GM18511 (cell line): ENCODE measurements at regions not wholly inside any gene's neighbourhood (a gene's known extent, or its start where the extent isn't known, plus 50 kb on each side); places are given as distances from the start of the nearest gene placed in this dataset.

ENCODE experiments used
- ATAC-seq: cut with Tn5 transposase; IDR thresholded peaks from one replicate; pipeline ENCODE4 v1.9.1; 2021; ENCODE audit warnings: mild to moderate bottlenecking, moderate library complexity; ENCODE audit not compliant: unreplicated experiment

DNA sequence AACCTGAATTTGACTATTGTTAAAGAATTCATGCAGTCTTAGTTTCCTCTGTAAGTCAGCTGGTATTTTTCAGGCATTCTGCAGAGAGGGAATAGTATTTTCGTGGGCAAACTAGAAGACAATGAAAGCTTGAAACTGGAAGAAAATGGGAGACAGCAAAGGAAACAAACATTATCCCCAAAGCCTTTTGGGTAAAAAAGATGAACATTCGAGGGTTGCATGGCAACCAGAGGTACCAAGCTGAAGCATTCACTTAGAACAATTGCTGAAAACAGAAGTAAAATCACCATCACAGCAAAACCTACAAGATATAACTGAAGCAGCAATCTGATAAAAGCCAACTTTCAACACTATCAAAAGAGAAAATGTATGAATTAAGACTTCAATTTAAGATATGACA, 233.7 kb downstream of the SCG2 start:
- no peak for ATAC-seq

DNA sequence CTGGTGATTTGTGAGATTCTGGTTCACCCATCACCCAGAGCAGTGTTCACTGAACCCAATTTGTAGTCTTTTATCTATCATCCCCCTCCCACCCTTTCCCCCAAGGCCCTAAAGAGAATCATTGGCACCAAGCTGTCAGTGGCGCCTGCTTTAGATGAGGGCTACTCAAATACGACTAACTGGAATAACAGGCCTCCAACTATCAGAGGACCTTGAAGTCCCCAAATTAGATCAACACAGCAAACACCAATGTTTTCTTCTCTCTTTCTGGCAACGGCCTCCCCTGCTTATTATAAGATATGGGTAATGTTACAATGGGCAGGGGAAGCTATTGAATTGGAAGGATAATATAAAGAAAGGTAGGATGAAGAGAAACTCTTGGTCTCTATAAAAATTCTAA, 232.3 kb downstream of the SCG2 start:
- ATAC-seq, result no peak

DNA sequence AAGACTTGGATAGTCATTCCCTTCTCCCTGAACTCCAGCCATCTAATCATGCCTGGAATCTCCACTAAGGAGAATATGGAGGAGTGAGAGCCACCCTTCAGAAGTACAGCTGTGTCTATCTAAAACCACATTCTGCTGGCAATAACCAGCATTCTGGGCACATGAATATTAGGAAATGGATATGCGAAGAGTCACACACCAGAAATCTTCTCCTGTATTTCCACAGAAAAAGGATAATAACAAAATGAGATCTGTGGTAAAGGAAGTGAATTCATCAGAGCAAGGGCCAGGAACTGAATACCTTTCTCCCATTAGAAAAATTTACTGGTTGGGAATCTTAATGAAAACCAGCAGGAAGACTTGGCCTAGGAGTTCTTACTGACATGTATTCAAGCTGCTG, 218.8 kb downstream of the SCG2 start:
- no peak for ATAC-seq

DNA sequence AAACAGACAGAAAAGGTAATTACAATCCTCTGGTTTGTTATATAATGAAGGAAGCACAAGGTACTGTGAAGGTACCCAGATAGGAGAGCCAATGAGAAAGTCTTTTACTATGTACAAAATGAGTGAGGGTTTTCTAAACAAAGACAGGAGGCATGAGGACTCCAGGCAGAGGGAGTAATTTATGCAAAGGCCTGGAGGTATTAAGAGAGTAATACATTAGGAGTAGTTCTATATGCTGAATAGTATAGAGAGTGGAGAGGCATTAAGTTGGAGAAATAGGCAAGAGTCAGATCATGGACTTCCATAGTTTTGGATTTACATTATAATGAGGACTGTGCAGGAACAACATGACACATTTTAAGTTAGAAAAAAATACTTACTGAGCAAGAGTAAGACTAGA, 216.0 kb downstream of the SCG2 start:
- no peak for ATAC-seq

DNA sequence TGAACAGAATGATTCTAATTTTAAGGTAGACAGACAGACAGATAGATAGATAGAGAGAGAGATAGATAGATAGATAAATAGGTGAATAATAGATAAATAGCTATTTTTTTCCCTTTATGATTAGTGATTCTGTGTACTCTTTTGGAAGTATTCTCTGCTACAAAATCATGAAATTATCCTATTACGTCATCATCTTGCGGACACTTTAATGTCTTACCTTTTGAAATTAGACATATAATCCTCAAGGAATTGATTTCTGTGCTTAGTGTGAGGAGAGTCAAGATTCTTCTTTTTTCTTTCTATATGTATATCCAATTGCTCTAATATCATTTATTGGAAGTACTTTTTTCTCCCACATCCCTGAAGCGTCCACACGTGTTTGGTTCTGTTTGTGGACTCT, 215.2 kb downstream of the SCG2 start:
- ATAC-seq, result no peak

DNA sequence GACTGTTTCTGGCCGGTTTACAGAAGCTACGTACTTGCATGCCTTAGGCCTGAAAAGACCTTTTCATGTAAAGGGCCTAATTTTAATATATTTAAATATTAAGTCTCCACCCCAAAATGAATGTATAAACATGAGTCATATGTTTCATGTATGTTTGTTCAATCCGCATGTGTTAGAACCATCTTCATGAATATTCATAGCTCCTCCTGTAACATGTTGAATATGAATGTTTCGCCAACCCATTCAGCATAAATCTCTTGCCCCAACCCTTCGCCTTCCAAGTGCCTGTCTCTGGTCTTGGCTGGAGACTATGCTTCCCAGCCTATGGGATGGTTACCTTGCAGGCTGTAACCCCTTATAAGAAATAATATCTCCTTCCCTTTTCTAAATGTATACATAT, 212.5 kb downstream of the SCG2 start:
- ATAC-seq, result no peak

DNA sequence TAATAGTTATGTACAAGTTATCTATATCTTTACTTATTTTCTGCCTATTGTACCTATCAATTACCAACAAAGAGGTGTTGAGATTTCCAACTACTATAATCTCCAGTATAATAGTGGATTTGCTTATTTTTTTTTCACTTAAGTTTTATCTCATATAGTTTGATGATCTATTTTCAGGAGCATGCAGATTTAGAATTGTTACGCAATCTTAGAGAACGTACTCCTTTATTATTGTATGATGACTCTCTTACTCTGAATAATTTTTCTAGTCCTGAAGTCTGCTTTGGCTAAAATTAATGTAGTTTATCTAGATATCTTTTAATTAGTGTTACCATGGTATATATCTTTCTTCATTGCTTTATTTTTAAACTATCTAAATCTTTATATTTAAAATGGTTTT, 205.2 kb downstream of the SCG2 start:
- ATAC-seq, result no peak

DNA sequence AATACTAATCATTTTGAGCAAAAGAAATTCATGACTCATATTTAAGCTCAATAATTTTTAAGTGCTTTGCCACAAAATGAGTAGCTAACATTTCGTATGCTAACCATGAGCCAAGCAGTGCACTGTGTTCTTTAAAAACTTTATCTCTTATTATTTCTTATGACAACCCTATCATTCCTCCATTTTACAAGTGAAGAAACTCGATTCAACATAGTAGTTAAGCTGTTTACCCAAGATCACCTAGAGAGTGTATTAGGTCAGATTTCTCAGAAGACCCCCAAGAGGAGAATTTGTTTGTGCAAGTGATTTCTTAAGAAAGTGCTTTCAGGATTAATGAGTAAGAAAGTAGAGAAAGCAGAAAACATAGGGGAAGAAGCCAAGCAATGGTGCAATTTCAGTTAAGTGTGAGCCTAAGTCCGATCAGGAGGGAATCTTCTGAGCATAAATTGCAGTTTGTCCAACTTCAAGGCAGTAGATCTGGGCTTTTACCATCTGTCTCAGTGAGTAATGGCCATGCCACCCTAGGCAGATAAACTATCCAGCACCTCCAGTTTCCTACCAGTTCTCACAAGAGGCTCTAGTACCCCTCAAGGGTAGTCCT, 202.7 kb downstream of the SCG2 start:
- no peak for ATAC-seq

DNA sequence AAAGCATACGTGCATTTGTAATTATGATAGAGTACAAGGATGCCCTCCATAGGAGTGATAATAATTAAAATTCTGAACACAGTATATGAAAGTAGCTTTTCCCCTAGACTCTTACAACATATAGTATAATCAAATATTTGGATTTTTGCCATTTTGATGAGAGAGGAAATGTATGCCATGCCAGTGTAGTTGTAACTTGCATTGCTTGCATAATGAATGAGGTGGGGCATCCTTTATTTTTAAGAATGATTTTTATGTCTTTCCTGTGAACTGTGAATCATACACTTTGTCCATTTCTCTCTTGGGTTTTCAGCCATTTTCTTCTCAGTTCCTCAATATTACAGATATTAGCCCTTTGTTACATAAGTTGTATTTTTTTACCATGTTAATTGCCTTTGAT, 197.5 kb downstream of the SCG2 start:
- ATAC-seq, result no peak

DNA sequence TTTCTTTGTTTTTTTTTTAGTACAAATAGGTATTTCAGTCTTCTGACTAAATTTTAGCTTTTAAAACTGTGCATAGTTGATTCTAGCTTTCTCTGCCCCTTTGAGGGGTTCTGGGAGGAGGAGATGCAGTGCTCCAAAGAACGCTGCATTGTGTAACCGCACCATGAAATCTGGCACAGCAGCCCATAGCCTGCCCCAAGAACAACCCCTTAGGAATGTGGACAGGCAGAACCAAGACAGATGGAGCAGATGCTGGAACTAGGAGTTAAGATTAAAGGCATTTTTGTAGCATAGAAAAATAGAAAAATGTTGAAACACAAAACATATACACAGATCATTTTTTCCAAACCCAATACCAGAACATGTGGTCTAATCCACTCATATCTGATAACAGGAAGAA, 187.5 kb downstream of the SCG2 start:
- no peak for ATAC-seq

DNA sequence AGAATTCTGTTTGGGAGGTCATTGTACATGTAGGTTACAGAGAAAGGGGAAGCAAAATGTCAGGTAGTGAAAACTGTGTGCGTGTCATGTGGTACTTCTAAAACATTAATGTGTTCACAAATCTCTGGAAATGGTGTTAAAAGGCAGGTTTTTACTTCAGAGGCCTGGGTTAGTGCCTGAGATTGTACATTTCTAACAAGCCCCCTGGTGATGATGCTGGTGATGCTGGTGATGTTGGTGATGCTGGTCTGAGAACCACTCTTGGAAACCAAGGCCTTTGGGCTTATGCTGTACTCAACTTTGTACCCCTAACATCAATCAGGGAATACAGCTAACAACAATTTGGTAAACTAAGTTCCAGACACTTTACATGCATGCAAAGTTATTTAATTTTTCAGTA, 187.1 kb downstream of the SCG2 start:
- no peak for ATAC-seq

DNA sequence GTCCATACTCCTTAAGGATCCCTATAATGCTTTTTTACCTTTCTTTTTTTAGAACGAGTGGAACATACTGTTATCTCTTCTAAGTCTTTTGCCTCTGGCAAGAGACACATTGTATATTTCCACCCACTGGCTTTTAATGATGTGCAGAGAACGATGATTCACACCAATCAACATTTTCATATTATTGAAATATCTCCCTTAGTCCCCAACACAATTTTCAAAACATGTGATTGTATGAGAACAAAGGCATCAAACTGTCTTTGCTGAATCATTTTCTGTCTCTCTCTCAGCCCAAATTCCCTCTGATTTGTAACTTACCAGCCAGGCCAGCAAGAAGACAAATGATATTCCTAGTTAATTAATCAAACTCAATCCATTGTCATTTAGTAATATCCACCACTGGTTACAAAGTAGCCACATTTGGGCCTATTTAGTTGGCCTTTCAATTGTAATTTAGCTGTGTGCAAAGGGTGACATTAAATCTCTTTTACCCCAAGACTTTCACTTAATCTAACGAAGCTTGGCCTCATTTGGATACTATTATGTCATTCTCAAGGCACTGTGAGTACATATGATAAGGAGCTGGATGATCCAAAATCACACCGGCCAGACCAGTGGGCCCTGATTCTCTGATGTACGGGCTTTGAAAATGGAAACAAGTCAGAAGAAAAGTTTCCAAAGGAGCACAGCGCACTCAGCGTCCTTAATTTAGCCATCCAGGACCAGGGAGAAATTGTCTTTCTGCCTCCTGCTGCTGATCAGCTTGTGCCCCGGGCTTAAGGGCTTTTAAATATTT, 185.1 kb downstream of the SCG2 start:
- no peak for ATAC-seq

DNA sequence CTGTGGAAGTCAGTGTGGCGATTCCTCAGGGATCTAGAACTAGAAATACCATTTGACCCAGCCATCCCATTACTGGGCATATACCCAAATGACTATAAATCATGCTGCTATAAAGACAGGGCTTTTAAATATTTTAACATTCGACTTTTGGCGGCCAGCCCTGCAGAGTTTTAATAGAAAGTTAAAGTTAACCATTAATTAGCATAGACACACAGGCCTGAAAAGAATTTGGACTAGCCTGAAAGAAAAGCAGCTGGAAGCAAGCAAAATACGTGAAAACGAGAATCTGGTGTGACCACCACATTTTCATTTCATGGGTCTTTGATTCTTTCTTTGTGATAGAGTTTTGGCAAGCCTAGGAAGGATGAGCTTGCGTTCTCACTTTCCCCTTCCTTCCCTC, 184.0 kb downstream of the SCG2 start:
- no peak for ATAC-seq

DNA sequence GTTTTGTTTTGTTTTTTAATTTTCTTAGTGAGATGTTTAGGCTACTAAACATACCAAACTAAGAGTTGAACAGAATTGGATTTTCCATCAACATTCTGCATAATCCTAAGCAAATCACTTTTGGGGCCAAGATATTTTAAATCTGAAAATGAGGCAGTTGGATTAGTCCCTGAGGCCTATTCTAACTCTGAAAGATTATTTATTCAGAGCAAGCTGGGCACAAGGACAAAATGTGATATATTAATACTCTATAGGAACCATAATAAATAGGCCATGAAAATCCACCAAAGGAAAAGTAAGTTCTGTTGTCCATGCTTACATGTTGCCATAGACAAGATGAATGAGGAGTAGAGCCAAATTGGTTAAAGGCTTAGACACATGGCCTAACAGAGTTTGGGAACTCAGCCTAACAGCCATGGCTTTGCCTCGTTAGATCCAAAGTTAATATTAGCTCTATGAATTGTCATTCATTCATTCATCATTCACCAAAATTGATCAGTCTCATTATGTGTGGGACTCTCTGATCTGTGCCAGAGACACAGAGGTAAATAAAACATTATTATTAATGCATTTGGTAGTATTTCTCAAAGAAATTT, 183.5 kb downstream of the SCG2 start:
- ATAC-seq, result no peak

DNA sequence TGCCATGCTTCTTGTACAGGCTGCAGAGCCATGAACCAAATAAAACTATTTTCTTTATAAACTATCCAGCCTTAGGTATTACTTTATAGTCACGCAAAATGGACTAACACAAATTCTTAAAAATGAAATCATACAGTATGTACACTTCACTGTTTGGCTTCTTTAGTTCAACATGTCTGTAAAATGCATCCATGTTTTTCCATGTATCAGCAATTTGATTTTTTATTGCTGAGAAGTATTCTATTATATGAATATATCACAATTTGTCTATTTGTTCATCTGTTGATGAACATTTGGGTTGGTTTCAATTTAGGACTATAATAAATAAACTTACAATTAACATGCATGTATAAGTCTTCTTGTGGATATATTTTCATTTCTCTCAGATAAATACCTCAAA, 182.1 kb downstream of the SCG2 start:
- no peak for ATAC-seq

DNA sequence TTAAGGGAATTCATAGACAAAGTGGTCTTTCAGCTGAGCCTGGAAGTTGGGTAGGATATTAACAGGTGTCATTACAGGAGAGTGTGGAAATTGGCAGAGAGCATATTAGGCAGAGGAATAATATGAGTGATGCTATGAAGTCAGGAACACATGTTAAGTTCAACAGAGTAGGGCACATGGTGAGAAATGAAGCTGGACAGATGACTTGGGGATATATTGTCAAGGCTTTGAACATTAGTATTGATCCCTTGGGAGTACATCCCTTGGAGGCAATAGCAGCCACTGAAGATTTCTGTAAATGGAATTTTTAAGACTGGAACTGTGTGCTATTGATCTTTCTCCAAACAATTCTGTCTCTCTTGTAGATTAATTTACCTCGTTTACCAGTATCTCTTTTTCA, 170.7 kb downstream of the SCG2 start:
- no peak for ATAC-seq

DNA sequence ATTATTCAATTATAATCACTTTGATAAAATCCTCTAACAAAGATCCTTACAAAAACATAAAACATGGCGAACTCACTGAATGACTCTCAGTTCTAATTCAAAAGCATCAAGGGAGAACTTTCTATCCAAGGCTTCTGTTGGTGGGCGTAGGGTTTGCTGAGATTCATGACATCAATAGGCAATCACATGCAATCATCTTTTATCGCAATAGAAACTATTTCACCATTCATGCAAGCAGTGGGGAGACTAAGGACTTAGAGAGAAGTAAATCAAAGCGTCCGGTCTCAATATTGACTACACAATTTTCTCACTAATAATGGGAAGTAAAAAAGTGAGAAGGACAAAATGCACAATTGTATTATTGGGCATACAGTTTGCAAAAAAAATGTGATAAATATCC, 168.7 kb downstream of the SCG2 start:
- ATAC-seq, result no peak

DNA sequence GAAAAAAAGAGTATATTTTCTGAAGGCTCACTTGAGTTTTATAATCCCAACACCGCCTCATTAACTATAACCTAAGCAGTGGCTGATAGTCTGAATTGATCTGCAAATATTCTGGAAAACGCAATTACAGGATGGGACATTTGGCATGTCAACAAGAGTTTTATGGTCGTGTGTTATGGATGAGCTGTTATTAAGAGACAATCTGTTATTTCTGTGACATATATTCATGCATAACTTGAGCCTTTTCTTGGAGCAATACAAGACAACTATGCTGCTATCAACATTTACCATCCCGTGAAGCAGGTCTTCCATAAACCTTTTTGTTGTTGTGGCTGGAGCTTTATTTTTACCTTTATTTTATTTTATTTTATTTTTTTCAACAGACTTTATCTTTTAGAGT, 164.4 kb downstream of the SCG2 start:
- ATAC-seq, result no peak

DNA sequence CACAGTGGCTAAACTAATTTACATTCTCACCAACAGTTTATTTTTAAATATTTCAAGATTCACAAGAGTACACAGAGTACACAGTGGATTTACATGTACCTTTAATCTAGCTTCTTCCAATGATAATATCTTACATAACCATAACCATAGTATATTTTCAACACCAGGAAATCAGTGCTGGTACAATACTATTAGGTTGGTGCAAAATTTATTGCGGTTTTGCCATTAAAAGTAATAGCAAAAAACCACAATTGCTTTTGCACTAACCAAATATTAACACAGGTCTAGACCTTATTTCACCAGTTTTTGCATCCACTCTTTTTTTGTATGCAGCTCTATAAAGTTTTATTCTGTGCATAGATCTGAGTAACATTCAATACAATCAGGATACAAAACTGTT, 163.0 kb downstream of the SCG2 start:
- ATAC-seq, result no peak

DNA sequence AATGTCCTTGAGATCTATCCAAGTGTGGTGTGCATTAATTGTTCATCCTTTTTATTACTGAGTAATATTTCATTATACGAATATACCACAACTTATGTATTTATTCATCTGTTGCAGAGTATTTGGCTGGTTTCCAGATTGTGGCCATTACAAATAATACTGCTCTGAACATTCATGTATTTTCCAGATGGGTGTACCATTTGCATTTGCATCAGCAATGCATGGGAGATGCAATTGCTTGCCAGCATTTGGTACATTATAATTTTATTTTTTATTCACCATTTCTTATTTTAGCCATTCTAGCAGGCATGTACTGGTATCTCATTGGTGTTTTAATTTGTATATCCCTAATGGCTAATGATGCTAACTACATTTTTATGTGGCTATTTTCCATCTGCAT, 162.4 kb downstream of the SCG2 start:
- no peak for ATAC-seq

DNA sequence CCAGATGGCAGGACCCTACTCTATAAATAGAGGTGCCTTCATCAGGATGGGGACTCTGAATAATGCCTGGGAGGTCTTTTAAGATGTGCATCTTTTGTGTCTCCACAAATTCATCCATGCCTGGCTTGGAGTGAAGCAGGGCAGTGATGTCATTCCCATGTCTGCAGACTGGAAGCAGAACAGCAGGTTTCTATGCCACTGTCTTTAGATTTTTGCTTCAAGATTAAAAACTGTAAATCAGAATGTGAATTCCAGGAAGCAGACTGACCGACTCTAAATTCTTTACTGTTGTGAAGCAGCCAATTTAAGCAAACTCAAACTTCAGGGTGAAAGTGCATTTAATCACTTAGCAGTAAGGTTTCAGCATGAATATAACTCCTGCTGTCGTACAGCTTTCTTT, 159.3 kb downstream of the SCG2 start:
- no peak for ATAC-seq

DNA sequence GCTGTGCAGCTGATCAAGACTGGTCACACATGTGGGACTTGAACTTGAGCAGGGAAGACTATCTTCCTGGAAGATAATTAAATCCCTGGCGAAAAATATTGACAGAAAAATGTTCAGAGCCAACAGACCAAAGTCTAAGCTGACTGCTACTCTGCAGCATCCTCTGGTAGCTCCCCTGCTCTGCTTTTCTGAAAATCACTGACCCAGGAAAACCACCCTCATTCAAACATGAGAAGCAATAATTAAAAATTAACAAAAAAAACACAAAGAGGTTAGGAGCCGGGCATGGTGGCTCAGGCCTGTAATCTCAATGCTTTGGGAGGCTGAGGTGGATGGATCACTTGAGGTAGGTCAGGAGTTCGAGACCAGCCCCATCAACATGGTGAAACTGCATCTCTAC, 151.9 kb downstream of the SCG2 start:
- ATAC-seq, result no peak

DNA sequence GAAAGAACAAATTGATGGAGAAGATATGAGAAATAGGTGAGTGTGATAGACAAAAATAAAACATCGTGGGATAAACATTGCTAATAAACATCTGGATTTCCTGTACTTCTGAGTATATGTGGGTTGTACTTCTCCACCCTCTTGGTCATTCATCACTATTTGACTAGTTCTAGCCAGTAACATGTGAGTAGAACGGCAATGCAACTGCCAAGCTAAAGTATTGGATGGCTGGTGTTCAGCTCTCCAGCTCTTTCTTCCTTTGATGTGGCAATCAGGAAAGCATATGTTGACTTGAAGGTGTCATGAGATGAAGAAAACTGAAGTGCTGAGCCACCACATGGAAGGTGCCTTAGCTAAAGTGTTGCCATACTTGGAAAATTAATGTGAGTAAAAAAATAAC, 144.9 kb downstream of the SCG2 start:
- ATAC-seq, result no peak
